Kidney epithelial cell (primary cell): ENCODE measurements at regions not wholly inside any gene's neighbourhood (a gene's known extent, or its start where the extent isn't known, plus 50 kb on each side); places are given as distances from the start of the nearest gene placed in this dataset.

Experiments
- DNase-seq: peaks from one replicate; pipeline ENCODE4 v3.0.0-alpha.2; 2010; ENCODE audit warnings: low read depth
- H3K27me3 ChIP-seq: 2 replicates; pipeline ENCODE4 v1.6.0; 2011; ENCODE audit warnings: low read length; ENCODE audit not compliant: control insufficient read depth, insufficient read depth
- H3K36me3 ChIP-seq: 2 replicates; pipeline ENCODE4 v1.5.1; 2011; ENCODE audit warnings: low read length; ENCODE audit not compliant: control insufficient read depth, insufficient read depth
- H3K4me3 ChIP-seq: 2 replicates; pipeline ENCODE4 v1.5.1; 2011; ENCODE audit warnings: low read depth, mild to moderate bottlenecking, control low read depth, low read length
- CTCF ChIP-seq: IDR thresholded peaks from 2 replicates; pipeline ENCODE4 v1.5.1; 2011; ENCODE audit warnings: mild to moderate bottlenecking, moderate library complexity, low read length, control low read depth, inconsistent platforms; ENCODE audit not compliant: insufficient read depth, poor library complexity, severe bottlenecking

GRCh38 chr14:89586258-89587135 lies 169.5 kb upstream of the FOXN3 start:
- no peak overlapping the region for H3K4me3 ChIP-seq
- no peak for DNase-seq
- TF ChIP-seq CTCF: no peak
- no peaks in the 10 kb centered on the region for H3K36me3 ChIP-seq
- no peaks in the 10 kb centered on the region for H3K27me3 ChIP-seq

- no peak for TF ChIP-seq CTCF
- Histone ChIP-seq H3K27me3 (no peaks in the 10 kb centered on the region), H3K4me3 (no peak overlapping the region), H3K36me3 (no peaks in the 10 kb centered on the region)
- no peak for DNase-seq
These were observed 161.1 kb upstream of the FOXN3 start for GRCh38 chr14:89578156-89578555.

GRCh38 chr14:89576960-89577359 lies 159.9 kb upstream of the FOXN3 start:
- no peak for TF ChIP-seq CTCF
- H3K36me3 ChIP-seq: no peaks in the 10 kb centered on the region
- no peak overlapping the region for H3K4me3 ChIP-seq
- H3K27me3 ChIP-seq: no peaks in the 10 kb centered on the region
- no peak for DNase-seq

GRCh38 chr14:89576145-89576927 lies 159.3 kb upstream of the FOXN3 start:
- no peak for DNase-seq
- no peak for TF ChIP-seq CTCF
- H3K4me3 ChIP-seq: no peak overlapping the region

GRCh38 chr14:89575386-89576061 lies 158.5 kb upstream of the FOXN3 start:
- Histone ChIP-seq H3K36me3 (no peaks in the 10 kb centered on the region), H3K27me3 (no peaks in the 10 kb centered on the region), H3K4me3 (no peak overlapping the region)
- no peak for TF ChIP-seq CTCF
- no peak for DNase-seq

More at GRCh38 chr14:89576145-89576927, 159.3 kb upstream of the FOXN3 start:
- no peaks in the 10 kb centered on the region for H3K36me3 ChIP-seq
- no peaks in the 10 kb centered on the region for H3K27me3 ChIP-seq
